ENCODE measurements at regions not wholly inside any gene's neighbourhood (a gene's known extent, or its start where the extent isn't known, plus 50 kb on each side); places are given as distances from the start of the nearest gene placed in this dataset.

DNA sequence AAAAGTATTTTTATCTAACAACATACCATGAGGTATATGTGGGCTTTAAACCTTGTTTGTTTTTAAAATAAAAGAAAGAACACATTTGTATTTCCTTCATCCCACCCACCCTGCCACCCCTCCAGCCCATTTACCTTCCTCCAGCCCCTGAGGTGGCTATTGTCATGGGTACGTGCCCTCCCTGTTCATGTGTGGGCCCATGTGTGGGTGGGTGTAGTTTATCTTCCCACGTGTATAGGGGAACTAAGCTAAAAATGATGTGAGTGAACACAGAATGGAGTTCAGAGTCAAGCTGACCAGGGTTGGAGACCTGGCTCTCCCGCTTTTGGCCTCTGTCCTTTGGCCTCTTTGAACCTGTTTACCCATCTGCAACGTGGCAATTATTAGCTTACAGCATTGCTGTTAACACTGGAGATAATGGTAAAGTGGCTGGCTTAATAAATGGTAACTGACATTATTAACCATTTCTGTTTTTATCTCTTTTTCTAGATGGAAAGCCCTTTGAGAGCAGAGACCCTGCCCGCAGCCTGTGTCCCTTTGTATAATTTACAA, 78.1 kb upstream of the WDR26 start:
- TF ChIP-seq, protein P1, sequence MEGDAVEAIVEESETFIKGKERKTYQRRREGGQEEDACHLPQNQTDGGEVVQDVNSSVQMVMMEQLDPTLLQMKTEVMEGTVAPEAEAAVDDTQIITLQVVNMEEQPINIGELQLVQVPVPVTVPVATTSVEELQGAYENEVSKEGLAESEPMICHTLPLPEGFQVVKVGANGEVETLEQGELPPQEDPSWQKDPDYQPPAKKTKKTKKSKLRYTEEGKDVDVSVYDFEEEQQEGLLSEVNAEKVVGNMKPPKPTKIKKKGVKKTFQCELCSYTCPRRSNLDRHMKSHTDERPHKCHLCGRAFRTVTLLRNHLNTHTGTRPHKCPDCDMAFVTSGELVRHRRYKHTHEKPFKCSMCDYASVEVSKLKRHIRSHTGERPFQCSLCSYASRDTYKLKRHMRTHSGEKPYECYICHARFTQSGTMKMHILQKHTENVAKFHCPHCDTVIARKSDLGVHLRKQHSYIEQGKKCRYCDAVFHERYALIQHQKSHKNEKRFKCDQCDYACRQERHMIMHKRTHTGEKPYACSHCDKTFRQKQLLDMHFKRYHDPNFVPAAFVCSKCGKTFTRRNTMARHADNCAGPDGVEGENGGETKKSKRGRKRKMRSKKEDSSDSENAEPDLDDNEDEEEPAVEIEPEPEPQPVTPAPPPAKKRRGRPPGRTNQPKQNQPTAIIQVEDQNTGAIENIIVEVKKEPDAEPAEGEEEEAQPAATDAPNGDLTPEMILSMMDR (IDR thresholded peaks at IDR 0.05) = no peak
- TF ChIP-seq POLR2A (IDR thresholded peaks at IDR 0.05) = no peak
